ENCODE measurements at regions not wholly inside any gene's neighbourhood (a gene's known extent, or its start where the extent isn't known, plus 50 kb on each side); places are given as distances from the start of the nearest gene placed in this dataset.
"Not testable (repeated sequence)": the region's sequence is repeated elsewhere in the genome, so short reads cannot be mapped to it uniquely, and the experiment has no call there.

- no peak for DNase-seq
These were observed 401.1 kb upstream of the FOXG1 start for GRCh38 chr14:28365510-28365909.

DNA sequence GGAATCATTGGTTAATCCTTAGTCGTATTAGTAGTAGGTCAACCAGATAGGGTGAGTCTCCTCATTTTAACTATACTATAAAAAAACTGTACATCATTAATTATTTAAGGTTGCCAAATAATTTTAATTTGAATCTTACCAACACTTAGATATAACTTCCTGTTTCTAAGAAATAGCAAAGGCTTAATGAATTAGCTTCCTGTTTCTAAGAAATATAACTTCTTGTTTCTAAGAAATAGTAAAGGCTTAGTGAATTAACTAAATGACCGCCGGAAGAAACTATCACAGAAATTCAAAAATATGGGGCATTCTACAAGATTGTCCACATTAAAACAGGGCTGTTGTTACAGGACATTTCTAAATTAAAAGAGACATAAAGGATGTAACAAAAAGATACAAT lies 392.9 kb upstream of the FOXG1 start:
- DNase-seq: no peak

DNA sequence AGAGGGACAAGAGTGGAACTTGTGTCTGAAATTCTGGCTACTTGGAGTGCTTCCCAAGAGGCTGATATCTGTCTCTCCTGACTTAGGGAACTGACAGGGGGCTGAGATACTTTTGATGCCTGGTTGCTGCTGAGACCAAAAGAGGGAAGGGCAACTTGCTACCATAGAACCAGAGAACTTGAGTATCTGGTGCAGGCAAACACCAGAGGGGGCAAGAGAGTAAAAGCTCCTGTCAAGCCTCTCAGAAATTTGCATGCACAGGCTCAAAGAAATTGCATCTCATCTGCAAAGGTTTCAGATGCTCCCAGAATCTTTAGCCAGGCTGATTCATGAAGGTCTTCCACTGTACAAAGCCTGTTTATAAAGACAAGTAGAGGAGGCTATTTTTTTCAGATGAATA lies 391.3 kb upstream of the FOXG1 start:
- DNase-seq: peak; percentile 28

- DNase-seq: peak; percentile 14
These were observed 384.9 kb upstream of the FOXG1 start for GRCh38 chr14:28381656-28382055.

DNA sequence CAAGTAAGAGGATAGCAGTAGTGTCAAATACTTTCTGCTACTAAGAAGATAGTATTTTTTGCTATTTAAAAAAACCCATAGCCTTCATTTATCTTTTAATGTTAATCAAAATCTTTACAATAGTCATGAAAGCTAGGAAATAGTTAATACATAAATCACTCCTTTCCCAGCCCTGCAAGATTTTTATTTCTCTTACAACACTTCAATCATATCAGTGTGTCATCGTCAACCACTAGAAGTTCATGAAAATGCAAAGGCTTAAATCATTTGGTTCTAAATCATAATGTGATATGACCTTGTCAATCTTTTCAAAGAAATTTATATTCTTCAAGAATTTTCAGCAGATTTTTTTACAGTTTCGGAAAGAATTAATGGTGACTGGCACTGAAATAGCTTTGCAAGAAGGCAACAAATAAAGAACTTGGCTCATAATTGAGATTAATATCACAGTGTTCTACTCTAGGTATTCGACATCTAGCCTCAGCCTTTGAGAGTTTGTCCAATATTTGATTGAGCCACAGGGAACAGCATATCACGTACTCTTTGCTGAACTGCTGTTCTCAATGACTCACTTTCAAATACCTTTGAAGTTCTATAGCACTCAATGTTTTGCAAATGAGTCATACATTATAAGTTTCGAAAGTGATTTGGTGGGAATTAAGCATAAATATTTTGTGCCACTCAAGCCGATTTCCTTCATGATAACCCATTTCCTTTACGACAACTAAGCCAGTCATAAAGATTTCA lies 384.0 kb upstream of the FOXG1 start:
- DNase-seq: peak; percentile 83

DNA sequence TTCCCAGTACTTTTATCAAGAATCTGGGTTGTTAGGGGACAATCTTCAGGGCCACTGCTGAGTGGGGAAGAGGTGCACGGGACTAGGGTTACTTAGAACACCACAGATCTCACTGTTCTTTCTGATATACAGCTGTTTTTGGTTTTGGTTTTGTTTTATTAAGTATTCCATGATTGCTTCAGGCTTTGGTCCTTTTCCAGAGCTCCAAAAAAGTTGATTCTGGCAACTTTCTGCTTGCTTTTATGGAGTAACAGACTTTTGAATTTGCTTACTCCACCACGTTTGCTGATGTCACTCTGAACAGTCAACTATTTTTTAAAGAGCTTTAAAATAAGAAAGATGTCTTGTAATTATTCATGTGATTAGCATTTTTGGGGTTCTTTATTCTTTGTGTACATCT lies 368.1 kb upstream of the FOXG1 start:
- DNase-seq: no peak

DNA sequence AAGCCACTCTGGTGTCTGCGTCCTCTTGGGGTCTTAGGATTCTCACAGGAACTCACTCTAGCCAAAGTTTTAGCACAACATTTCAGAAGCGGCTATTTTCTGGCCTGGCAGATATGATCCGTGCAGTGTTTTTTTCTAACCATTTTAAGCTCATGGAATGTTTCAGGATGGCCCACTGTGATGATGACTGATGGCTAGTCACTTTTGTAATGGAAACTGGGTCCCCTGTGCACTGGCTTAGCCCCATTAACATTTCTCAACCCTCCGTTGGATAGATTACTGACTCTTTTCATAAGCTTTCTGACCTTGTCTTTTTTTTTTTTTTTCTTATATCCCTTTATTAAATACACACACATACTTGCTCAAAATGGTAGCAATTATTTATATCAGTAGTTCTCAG lies 364.9 kb upstream of the FOXG1 start:
- not testable (repeated sequence) for DNase-seq

DNA sequence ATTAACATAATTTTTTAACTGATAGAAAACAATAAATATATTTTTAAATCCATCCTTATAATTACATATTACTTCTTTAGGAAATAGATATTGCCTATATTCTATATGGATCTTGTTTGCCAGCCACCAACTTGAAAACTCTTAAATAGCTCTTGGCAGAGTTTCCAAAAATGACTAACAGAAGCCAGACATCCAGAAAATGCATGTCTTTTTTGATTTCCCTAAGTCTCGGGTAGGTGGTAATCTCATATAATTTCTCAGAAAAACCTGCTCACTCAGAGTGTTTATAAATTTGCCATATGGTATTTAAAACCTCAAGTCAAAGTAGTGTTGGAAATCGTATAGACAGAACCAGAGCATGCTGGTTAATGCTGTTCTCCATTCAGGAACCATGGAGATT lies 360.4 kb upstream of the FOXG1 start:
- peak; percentile 10 for DNase-seq

DNA sequence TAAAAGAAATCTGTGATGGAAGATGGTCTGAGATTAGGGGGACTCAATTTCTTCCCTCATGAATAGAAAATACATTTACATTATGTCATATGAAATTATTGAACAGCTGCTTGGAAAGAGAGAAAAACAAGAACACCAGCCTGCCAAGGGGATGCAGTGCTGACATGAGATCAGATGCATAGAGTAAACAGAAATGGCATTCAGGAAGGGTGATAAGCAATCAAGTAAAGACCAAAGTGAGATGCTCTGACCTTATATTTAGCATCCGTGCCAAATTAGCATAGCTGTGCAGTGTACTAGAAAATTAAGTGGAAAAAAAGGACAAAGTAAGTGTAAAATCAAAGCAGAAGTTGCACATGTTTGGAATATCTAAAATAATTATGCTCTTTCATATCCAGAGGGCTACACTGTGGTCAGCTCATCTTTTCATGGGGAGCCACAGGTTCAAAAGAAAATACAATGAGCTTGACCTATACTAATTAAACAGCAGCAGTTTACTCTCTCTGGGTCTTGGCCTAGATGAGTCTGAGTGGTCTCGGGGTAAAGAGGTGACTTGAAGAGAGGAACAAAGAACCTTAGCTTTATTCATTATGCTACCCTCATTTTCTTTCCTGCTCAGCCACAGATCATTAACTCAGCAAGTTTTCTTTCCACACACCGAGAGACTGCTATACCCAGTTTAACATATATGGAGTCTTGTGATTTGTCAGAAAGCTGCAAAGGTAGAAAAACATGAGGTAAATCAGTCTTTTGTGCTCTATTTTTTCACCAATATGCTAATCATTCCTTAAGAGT lies 359.4 kb upstream of the FOXG1 start:
- no peak for DNase-seq

DNA sequence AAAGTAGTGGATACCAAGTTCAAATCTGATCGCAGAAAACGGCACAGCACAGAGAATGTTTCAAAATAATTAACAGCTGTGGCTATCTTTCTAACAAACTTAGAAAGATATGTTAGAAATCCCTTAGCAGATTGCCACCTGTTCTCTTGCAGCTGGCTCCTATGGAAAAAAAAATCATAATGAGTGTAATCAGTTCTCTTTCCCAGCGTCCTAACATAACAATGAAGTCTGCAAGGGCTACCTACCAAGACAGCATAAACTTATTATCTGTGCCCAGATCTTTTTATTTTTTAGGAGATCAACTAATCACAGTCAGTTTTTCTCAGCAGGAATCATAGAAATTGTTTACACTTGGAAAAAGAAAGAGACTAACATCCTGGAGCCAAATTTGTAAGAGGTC lies 358.6 kb upstream of the FOXG1 start:
- DNase-seq: no peak

DNA sequence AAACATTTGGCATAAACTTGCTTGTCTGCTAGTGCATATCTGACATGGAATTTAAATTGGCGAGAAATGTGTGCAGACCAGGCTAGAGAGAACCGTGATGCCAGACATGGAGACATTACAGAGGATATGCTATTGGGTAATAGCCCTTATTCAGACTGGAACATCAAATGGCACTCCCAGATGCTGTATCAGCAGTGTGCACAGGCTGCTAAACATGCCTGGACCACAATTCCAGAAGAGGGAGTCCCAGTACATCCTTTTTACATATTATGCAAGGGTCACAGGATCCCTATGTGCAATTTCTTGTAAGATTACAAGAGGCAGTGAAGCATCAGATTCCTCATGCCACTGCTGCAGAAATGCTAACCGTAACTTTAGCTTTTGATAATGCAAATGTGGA lies 354.5 kb upstream of the FOXG1 start:
- peak; percentile 9 for DNase-seq

GRCh38 chr14:28426960-28427359 lies 339.6 kb upstream of the FOXG1 start:
- no peak for DNase-seq

DNA sequence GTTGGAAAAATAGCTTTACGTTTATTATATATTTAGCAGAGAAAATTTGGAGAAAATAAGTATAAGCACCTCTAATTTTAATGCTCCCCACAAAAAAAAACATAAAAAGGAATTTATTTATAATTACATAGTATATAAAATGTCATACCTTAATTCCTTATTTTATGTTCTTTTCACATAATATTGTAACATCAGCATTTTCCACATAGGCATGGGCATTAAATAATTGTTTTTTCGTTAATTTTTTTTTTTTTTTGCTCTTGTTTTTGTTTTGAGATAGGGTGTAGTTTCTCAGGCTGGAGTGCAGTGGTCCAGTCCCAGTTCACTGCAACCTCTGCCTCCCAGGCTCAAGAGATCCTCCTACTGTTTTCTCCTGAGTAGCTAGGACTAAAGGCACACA lies 329.8 kb upstream of the FOXG1 start:
- no peak for DNase-seq

GRCh38 chr14:28461389-28461788 lies 305.2 kb upstream of the FOXG1 start:
- peak; percentile 24 for DNase-seq

- no peak for DNase-seq
These were observed 299.0 kb upstream of the FOXG1 start for GRCh38 chr14:28467611-28468010.

DNA sequence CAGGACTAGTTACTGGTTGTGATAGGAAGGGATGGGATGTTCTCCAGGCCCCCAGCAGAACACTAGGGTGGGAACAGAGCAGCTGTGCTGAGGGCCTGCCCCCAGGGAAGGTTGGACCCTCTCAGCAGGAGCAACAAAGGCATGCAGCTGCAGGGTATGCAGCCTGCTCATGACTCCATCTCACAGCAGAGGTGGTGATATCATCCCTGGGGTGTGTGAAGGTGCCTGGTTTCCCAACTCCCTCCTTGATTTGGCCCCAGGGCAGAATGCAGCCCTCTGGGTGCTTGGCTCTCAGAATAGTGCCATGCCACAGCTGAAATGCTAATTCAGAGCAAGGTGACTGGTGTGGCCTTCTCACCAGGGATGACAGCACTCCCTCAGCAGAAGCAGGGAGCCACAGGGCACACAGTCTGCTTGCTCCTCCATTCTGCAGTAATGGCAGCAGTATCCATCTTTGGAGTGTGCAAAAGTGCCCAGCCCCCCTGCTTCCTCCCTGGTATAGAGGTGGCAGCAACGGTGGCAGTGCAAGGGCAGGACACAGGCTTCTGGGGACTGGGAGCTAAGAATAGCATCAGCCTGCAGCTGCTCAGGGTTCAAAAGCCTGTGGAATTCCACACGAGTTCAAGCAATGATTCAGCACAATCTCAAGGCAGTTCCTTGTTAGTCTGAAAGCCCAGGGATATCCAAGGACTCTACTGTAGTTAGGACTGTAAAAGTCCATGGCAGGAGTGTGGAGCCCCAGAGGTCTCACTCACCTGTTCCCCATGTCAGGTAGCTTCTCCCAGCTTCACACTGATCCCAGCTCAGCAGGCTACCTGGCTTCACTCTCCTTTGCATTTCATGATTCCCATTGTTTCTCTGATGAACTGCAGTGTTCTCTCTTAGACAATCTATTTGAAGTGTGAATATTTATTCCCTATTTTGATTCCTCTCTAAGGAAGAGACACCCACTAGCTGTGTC lies 298.1 kb upstream of the FOXG1 start:
- DNase-seq: peak; percentile 4

DNA sequence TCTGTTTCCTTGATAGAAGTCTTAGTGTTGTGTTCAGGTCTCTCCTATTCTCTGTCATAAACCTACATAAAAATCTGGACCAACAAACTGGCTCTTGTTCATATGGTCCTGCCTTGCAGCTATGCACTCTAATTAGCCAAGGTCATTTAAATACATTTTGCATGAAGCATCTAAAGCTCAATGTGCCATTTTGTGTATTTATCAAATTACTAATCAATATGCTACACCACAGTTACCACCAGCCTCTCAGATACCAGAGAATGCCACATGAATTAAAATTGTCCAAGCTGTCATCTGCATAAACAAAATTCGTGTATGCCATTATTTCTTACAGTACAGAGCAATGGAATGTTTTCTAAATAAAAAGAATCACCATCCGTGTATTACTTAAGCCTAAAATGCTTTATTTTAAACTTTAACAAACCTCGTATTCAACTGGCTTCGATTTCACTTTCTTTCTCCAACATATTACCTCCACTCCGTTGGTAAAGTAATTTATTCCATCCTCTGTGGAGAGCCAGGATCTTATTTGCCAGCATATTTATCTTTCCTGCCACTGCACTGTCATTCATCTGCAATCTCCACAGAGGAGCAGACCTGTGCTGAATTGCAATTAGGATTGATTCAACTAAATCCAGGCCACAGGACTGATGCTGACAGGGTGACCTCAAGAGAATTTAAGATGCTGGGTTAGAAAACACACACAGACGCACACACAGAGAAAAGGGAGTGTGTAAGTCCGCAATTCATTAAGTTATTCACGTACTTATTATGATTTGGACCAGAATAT lies 284.1 kb upstream of the FOXG1 start:
- no peak for DNase-seq

- no peak for DNase-seq
These were observed 283.1 kb upstream of the FOXG1 start for GRCh38 chr14:28483506-28483905.

GRCh38 chr14:28488684-28489083 lies 277.9 kb upstream of the FOXG1 start:
- DNase-seq: no peak

GRCh38 chr14:28493516-28493915 lies 273.1 kb upstream of the FOXG1 start:
- DNase-seq: no peak

- no peak for DNase-seq
These were observed 272.4 kb upstream of the FOXG1 start for GRCh38 chr14:28494196-28494595.

DNA sequence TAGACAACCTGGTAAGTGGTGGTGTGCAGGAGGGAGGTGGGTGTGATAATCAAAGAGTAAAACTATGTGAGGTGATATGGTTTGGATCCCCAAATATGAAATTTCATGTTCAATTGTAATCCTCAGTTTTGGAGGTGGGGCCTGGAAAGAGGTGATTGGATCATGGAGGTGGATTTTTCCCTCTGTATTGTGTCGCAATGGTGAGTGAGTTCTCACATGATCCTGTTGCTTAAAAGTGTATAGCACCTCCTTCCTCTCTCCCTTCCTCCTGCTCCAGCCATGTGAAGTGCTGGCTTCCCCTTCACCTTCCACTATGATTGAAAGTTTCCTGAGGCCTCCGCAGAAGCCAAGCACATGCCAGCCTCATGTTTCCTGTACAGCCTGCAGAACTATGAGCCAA lies 270.2 kb upstream of the FOXG1 start:
- DNase-seq: no peak

Measured in fibroblast of skin of abdomen (primary cell).